ENCODE measurements at regions not wholly inside any gene's neighbourhood (a gene's known extent, or its start where the extent isn't known, plus 50 kb on each side); places are given as distances from the start of the nearest gene placed in this dataset.
"Not testable (repeated sequence)": the region's sequence is repeated elsewhere in the genome, so short reads cannot be mapped to it uniquely, and the experiment has no call there.

DNA sequence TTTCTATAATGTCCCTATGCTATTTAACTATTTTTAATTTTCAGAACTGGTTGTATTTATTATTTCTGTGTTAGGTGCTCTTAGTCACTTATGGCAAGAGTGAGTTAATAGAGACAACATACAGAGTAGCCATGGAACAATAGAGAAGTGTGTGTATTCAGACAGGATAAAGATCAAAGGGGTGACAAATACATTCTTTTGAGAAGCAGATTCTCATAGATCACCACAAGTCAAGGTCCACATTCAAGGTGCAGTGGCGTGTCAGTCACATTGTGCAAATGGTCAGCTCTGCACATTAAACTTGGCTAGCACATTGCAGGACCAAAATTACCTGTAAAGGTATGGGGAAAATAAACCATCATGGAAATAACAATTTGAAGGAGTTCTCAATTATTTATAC lies 369.7 kb downstream of the RPIA start:
- H3K27ac ChIP-seq (ENCODE audit: low read depth in 2 of 2, low read length in 1 of 2); H3K36me3 ChIP-seq (ENCODE audit: control insufficient read depth in 2 of 2, insufficient read depth in 2 of 2, low read length in 1 of 2); H3K9me3 ChIP-seq (ENCODE audit: control insufficient read depth in 2 of 2, insufficient read depth in 1 of 2, low read depth in 1 of 2, low read length in 1 of 2); H3K4me3 ChIP-seq (ENCODE audit: low read depth in 1 of 2, low read length in 2 of 2); H3K27me3 ChIP-seq (ENCODE audit: control insufficient read depth in 1 of 2, insufficient read depth in 2 of 2, low read length in 2 of 2); H3K4me1 ChIP-seq (ENCODE audit: control insufficient read depth in 2 of 2, insufficient read depth in 2 of 2, low read length in 1 of 2): not testable (repeated sequence)
- 46 to 54% methylated on average over 1 of the region's 1 CpG for WGBS, 2 donors

DNA sequence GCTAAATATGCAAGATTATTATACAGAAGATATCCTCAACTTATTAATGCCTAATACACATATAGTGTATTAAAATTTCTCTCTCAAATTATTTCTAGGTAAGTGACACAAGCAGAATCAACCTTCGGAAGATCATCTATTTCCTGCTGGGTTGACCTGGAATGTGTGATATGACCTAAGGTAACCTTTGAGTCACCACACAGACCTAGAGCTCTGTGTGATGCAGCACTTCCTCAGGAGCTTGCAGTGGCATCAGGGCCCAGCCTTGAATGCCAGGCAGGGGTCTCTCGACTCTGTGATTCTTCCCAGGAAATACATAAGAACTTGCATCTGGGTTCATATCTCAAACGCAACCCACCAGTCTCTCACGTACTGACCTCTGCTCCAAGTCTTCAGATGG lies 385.3 kb downstream of the RPIA start:
- not testable (repeated sequence) for H3K9me3 ChIP-seq (ENCODE audit: control insufficient read depth in 2 of 2, insufficient read depth in 1 of 2, low read depth in 1 of 2, low read length in 1 of 2); H3K4me1 ChIP-seq (ENCODE audit: control insufficient read depth in 2 of 2, insufficient read depth in 2 of 2, low read length in 1 of 2); H3K27me3 ChIP-seq (ENCODE audit: control insufficient read depth in 1 of 2, insufficient read depth in 2 of 2, low read length in 2 of 2); H3K36me3 ChIP-seq (ENCODE audit: control insufficient read depth in 2 of 2, insufficient read depth in 2 of 2, low read length in 1 of 2); H3K27ac ChIP-seq (ENCODE audit: low read depth in 2 of 2, low read length in 1 of 2); H3K4me3 ChIP-seq (ENCODE audit: low read depth in 1 of 2, low read length in 2 of 2)
- WGBS, 2 donors: 60 to 71% methylated on average over 4 of the region's 4 CpGs

DNA sequence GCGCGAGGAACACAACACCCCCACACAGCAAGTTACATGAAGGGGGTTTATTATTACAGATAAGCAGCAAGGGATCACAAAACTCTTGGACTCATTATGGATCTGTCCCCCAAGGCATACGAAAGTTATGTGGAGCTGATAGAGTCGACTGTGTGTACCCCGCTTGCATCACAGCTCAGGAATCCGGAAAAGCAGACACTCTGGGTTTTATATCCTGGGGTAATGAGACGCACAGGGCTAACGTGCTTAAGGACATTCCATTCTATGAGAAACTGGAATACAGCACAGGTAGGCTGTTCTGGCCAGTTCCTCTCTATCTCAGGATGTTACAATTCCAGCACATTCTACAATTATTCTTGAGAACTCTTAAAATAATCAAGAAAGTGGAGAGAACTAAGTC lies 401.4 kb downstream of the RPIA start:
- H3K4me3 ChIP-seq (ENCODE audit: low read depth in 1 of 2, low read length in 2 of 2); H3K27me3 ChIP-seq (ENCODE audit: control insufficient read depth in 1 of 2, insufficient read depth in 2 of 2, low read length in 2 of 2); H3K27ac ChIP-seq (ENCODE audit: low read depth in 2 of 2, low read length in 1 of 2); H3K9me3 ChIP-seq (ENCODE audit: control insufficient read depth in 2 of 2, insufficient read depth in 1 of 2, low read depth in 1 of 2, low read length in 1 of 2); H3K36me3 ChIP-seq (ENCODE audit: control insufficient read depth in 2 of 2, insufficient read depth in 2 of 2, low read length in 1 of 2); H3K4me1 ChIP-seq (ENCODE audit: control insufficient read depth in 2 of 2, insufficient read depth in 2 of 2, low read length in 1 of 2): not testable (repeated sequence)
- 67 to 80% methylated on average over 6 of the region's 8 CpGs for WGBS, 2 donors

DNA sequence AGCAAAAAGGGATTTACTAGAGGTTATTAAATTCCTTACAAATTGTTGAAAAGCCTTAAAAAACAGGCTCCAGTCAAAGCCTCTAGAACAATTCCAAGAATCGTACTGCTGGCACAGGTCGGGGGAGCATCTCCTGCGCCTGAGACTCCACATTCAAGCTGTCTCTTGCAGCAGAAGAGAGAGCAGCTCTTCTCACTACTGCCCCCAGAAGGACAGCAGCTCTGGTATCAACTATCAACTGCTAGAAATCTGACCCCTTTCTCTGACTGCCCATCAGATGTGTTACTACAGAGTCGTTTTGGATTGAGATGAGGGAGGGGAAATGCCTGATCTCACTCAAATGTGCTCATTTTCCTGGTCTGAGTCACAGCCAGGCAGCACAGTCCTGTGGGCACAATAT lies 403.6 kb downstream of the RPIA start:
- not testable (repeated sequence) for H3K9me3 ChIP-seq (ENCODE audit: control insufficient read depth in 2 of 2, insufficient read depth in 1 of 2, low read depth in 1 of 2, low read length in 1 of 2); H3K27me3 ChIP-seq (ENCODE audit: control insufficient read depth in 1 of 2, insufficient read depth in 2 of 2, low read length in 2 of 2); H3K36me3 ChIP-seq (ENCODE audit: control insufficient read depth in 2 of 2, insufficient read depth in 2 of 2, low read length in 1 of 2); H3K4me1 ChIP-seq (ENCODE audit: control insufficient read depth in 2 of 2, insufficient read depth in 2 of 2, low read length in 1 of 2); H3K27ac ChIP-seq (ENCODE audit: low read depth in 2 of 2, low read length in 1 of 2); H3K4me3 ChIP-seq (ENCODE audit: low read depth in 1 of 2, low read length in 2 of 2)
- 42 to 45% methylated on average over 4 of the region's 4 CpGs for WGBS, 2 donors

DNA sequence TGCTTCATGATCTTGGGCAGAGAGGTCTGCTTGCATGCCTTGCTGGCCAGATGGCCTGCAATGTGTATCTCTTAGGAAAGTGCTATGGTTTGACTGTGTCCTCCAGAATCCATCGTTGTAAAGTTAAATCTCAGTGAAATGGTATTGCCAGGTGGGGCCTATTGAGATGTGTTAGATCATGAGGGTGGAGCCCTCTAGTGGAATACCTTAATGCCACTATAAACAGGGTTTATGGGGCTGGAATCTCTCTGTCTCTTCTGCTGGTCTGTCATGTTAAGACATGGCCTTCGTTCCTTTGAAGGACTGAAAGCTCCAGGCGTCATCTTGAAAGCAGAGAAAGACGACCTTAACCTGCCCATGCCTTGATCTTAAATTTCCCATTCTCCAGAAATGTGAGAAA lies 411.1 kb downstream of the RPIA start:
- not testable (repeated sequence) for H3K4me3 ChIP-seq (ENCODE audit: low read depth in 1 of 2, low read length in 2 of 2); H3K4me1 ChIP-seq (ENCODE audit: control insufficient read depth in 2 of 2, insufficient read depth in 2 of 2, low read length in 1 of 2); H3K27ac ChIP-seq (ENCODE audit: low read depth in 2 of 2, low read length in 1 of 2); H3K36me3 ChIP-seq (ENCODE audit: control insufficient read depth in 2 of 2, insufficient read depth in 2 of 2, low read length in 1 of 2); H3K9me3 ChIP-seq (ENCODE audit: control insufficient read depth in 2 of 2, insufficient read depth in 1 of 2, low read depth in 1 of 2, low read length in 1 of 2); H3K27me3 ChIP-seq (ENCODE audit: control insufficient read depth in 1 of 2, insufficient read depth in 2 of 2, low read length in 2 of 2)
- 54 to 63% methylated on average over 4 of the region's 4 CpGs for WGBS, 2 donors

DNA sequence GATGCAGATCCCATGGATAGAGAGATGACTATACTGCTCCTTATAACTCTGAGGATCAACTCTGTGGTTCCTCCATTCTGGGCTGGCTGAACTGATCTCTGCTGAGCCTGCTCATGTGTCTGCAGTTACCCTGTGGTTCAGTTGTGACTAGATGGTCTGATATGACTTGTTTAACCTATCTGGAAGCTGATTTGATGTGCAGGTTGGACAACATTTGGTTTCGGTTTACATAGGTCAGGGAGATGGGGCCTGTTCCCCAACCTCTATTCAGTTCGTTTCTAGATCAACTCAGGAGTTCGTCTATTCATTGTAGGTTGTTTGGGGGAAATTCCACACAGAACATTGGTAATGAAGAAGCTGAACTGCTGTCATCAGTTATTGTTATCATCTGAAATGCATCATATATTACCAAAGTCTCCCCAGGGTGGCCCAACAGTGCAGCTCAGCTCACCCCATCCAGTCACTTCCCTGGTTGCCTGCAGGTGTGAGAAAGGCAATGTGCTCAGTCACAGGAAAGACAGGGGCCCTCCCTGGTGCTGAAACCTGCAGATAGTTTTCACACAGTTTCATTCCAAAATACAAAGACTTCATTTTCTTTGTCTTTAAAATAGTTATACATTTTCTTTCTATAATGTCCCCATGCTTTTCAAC lies 415.0 kb downstream of the RPIA start:
- H3K4me1 ChIP-seq (ENCODE audit: control insufficient read depth in 2 of 2, insufficient read depth in 2 of 2, low read length in 1 of 2); H3K27ac ChIP-seq (ENCODE audit: low read depth in 2 of 2, low read length in 1 of 2); H3K27me3 ChIP-seq (ENCODE audit: control insufficient read depth in 1 of 2, insufficient read depth in 2 of 2, low read length in 2 of 2); H3K36me3 ChIP-seq (ENCODE audit: control insufficient read depth in 2 of 2, insufficient read depth in 2 of 2, low read length in 1 of 2); H3K4me3 ChIP-seq (ENCODE audit: low read depth in 1 of 2, low read length in 2 of 2); H3K9me3 ChIP-seq (ENCODE audit: control insufficient read depth in 2 of 2, insufficient read depth in 1 of 2, low read depth in 1 of 2, low read length in 1 of 2): not testable (repeated sequence)
- 67 to 82% methylated on average over 1 to 2 of the region's 3 CpGs for WGBS, 2 donors

DNA sequence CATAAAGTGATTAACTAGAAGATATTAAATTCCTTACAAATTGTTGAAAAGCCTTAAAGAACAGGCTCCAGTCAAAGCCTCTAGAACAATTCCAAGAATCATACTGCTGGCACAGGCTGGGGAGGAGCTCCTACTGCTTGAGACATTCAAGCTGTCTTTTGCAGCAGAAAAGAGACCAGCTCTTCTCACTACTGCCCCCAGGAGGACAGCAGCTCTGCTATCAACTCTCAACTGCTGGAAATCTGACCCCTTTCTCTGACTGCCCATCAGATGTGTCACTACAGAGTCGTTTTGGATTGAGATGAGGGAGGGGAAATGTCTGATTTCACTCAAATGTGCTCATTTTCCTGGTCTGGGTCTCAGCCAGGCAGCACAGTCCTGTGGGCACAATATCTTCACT lies 421.0 kb downstream of the RPIA start:
- not testable (repeated sequence) for H3K4me3 ChIP-seq (ENCODE audit: low read depth in 1 of 2, low read length in 2 of 2); H3K4me1 ChIP-seq (ENCODE audit: control insufficient read depth in 2 of 2, insufficient read depth in 2 of 2, low read length in 1 of 2); H3K27ac ChIP-seq (ENCODE audit: low read depth in 2 of 2, low read length in 1 of 2); H3K27me3 ChIP-seq (ENCODE audit: control insufficient read depth in 1 of 2, insufficient read depth in 2 of 2, low read length in 2 of 2); H3K36me3 ChIP-seq (ENCODE audit: control insufficient read depth in 2 of 2, insufficient read depth in 2 of 2, low read length in 1 of 2); H3K9me3 ChIP-seq (ENCODE audit: control insufficient read depth in 2 of 2, insufficient read depth in 1 of 2, low read depth in 1 of 2, low read length in 1 of 2)
- 4 to 7% methylated on average over 1 of the region's 1 CpG for WGBS, 2 donors

DNA sequence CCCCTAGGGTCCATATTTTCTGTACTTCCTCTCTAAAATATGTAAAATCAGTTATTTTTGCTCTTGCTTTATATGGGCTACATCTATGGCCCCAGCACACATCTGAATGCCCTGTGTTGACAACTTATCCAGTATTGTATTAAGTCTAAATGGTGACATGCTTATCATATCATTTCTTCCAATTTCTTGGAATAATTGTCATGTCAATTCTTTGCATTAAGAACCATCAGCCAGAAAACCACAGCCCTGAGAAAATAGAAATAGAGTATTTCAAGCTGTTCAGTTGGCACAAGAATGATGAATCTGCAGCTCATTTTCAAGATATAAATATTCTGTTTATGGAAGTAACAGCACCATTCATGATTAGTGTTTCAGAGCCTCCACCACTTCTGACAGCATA lies 421.8 kb downstream of the RPIA start:
- not testable (repeated sequence) for H3K27me3 ChIP-seq (ENCODE audit: control insufficient read depth in 1 of 2, insufficient read depth in 2 of 2, low read length in 2 of 2); H3K27ac ChIP-seq (ENCODE audit: low read depth in 2 of 2, low read length in 1 of 2); H3K9me3 ChIP-seq (ENCODE audit: control insufficient read depth in 2 of 2, insufficient read depth in 1 of 2, low read depth in 1 of 2, low read length in 1 of 2); H3K4me1 ChIP-seq (ENCODE audit: control insufficient read depth in 2 of 2, insufficient read depth in 2 of 2, low read length in 1 of 2); H3K4me3 ChIP-seq (ENCODE audit: low read depth in 1 of 2, low read length in 2 of 2); H3K36me3 ChIP-seq (ENCODE audit: control insufficient read depth in 2 of 2, insufficient read depth in 2 of 2, low read length in 1 of 2)

DNA sequence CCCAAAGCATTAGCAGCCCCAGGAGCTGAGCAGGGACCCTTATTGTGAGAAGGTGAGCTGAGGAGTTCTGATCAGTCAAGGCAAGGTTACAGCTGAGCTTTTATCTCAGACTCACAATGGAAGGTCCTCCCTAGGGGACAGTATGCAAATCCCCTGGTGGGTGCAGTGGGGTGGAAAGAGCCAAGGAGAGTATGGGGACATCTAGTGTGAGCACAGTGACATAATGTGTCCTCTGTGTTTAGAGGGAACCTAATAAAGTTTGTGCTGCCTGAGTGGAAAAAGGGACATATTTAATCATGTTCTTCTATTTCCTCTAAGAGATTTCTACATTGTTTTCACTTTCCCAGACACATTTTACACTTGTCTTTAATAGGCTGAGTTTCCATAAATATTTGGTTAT lies 438.0 kb downstream of the RPIA start:
- not testable (repeated sequence) for H3K36me3 ChIP-seq (ENCODE audit: control insufficient read depth in 2 of 2, insufficient read depth in 2 of 2, low read length in 1 of 2); H3K4me3 ChIP-seq (ENCODE audit: low read depth in 1 of 2, low read length in 2 of 2); H3K9me3 ChIP-seq (ENCODE audit: control insufficient read depth in 2 of 2, insufficient read depth in 1 of 2, low read depth in 1 of 2, low read length in 1 of 2); H3K4me1 ChIP-seq (ENCODE audit: control insufficient read depth in 2 of 2, insufficient read depth in 2 of 2, low read length in 1 of 2); H3K27me3 ChIP-seq (ENCODE audit: control insufficient read depth in 1 of 2, insufficient read depth in 2 of 2, low read length in 2 of 2); H3K27ac ChIP-seq (ENCODE audit: low read depth in 2 of 2, low read length in 1 of 2)

DNA sequence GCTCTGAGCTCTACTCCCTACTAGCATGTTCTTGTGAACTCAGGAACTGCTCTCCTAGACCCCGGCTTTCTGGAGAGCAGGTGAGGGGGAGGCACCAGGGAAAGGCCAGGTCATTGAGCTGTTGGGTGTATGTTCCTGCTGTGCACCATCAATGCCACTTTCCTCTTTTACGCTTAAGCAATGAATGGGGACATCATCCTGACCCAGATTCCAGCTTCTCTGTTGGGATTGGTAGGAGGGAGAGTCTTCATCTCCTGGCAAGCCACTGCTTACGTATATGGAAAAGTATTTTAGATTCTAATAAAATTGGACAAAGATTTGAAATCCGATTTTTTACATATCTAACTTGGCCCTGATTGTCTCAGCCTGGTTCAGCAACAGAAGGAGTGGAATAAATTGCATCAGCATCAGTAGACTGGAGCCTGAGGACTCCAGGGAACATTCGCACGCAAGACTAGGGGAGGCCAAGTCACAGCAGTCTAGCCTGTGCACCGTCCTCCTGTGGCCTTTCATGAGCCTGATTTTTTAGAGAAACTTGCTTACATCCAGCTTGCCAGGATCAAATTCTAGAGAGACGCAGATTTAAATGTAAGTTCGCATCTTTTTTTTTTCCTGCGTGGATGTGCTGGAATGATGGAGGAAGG lies 439.3 kb downstream of the RPIA start:
- WGBS, 2 donors: 79 to 85% methylated on average over 9 to 10 of the region's 10 CpGs
- not testable (repeated sequence) for H3K36me3 ChIP-seq (ENCODE audit: control insufficient read depth in 2 of 2, insufficient read depth in 2 of 2, low read length in 1 of 2)

More for the DNA sequence above, 439.3 kb downstream of the RPIA start:
- H3K27me3 ChIP-seq (ENCODE audit: control insufficient read depth in 1 of 2, insufficient read depth in 2 of 2, low read length in 2 of 2); H3K4me1 ChIP-seq (ENCODE audit: control insufficient read depth in 2 of 2, insufficient read depth in 2 of 2, low read length in 1 of 2); H3K27ac ChIP-seq (ENCODE audit: low read depth in 2 of 2, low read length in 1 of 2); H3K4me3 ChIP-seq (ENCODE audit: low read depth in 1 of 2, low read length in 2 of 2); H3K9me3 ChIP-seq (ENCODE audit: control insufficient read depth in 2 of 2, insufficient read depth in 1 of 2, low read depth in 1 of 2, low read length in 1 of 2): not testable (repeated sequence)
